Stimulated activated CD8-positive, alpha-beta memory T cell treated with anti-CD3 and anti-CD28 coated beads, Interleukin-7, amount 100 ng/mL, for 1 hour (primary cell): ENCODE measurements at regions not wholly inside any gene's neighbourhood (a gene's known extent, or its start where the extent isn't known, plus 50 kb on each side); places are given as distances from the start of the nearest gene placed in this dataset.

ENCODE experiments used
- DNase-seq, 2 donors: peaks; one replicate each; pipeline ENCODE4 v3.0.0-alpha.2; 2020; ENCODE audit warnings: low read depth in 2 of 2

DNA sequence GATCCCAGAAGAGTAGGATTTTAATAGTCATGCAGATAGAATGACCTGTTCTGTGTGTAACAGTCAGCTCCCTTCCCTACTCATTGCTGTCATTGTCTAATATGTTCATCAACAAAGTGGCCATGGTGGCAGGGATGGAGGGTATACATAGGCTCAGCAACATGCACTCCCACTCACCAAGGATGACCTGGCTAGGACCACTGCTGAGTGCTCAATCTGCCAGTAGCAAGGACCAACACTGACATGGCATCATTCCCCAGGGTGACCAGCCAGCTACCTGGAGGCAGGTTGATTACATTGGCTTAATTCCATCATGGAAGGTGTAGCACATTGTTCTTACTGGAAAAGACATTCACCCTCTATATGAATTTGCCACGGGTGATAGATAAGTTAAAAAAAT, 401.7 kb upstream of the CELF4 start:
- DNase-seq, result no peak

DNA sequence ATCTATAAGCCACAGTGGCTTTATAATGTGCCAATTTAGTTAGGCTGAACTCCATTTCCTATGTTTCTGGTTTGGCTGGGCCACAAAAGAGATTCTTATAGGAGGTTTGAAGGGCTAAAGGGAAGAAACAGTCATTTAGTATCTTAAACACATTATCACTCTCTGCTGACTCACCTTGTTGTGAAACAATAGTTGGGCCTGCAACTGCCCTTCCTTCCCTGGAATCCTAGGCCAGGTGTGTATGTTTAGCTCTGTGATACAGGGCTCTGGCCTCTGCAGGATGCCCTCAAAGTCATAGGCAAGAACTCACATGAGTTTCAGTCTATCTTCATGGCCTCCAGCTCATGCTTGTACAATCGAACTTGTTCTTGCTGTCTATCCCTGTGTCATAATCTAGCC, 400.0 kb upstream of the CELF4 start:
- no peak for DNase-seq

DNA sequence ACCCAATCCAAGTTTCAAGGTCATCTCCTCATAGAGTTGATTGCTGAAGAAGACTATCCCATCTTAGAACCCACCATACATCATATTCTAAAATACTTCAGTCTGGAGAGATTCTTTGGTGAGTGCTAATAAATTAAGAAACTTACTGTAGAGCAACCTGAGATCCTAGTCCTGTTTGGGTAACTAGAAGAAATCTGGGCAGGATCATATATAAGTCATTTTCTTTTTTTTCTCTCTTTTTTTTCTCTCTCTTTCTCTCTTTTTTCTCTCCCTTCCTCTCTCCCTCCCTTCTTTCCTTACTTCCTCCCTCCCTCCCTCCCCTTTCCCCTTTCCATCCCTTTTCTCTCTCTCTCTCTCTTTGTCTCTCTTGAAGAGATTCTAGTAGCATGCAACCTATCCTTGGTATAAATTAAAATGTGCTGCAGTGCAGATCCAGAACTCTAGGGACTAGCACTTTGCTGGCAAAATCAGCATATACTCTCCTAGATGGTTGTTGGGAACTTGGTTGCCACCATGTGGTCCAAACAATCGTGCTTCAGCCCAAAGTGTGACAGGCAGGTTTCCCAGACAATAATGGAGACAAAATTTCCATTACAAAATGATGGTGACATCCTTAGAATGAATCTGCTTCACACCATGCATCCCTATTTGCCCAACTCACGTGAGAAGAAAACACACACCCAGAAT, 399.4 kb upstream of the CELF4 start:
- no peak for DNase-seq

DNA sequence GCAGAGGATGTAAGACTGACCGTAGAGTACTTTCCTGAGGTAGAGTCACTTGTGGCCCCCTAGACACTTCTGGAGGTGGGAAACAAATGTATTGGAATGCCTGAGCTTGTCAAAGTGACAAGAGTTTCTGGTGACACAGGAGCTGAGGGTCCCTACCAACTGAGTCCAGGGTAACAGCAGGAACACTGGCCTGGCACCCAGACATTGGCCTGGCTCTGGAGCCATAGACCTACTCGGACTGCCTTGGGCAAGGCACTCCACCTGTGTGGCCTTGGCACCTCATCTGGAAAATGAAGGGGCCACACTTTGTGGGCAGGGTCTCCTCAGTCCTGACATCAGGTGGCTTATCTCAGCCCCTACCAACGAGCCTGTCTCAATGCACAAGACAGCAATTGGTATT, 398.2 kb upstream of the CELF4 start:
- no peak for DNase-seq

DNA sequence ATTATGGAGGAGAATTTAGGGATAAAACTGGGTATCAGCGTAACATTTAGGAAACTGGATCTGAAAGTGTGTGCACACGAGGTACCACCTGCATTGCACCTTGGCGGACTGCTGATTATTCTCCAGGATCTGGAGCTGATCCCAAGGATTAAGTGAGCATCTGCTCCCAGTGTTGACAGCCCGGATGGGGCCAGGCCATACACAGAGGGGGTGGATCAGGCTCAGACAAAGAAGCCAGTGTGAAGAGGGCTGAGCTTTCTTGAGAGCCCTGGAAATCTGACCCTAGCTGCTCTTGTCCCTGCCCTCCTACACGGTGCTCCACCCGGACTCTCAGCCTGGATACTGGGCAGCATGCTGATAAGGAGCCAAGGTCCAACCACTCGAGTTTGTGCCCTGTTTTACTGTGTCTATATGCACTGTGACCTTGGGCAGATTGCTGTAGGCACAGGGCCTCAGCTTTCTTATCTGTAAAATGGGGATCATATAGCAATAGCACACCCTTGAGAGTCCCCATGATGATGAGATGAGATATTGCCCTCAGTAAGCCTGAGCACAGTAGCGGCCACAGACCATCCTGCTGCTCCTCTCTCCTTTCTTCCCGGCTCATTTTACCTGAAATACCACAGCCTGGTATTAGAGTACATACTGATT, 396.8 kb upstream of the CELF4 start:
- no peak for DNase-seq

DNA sequence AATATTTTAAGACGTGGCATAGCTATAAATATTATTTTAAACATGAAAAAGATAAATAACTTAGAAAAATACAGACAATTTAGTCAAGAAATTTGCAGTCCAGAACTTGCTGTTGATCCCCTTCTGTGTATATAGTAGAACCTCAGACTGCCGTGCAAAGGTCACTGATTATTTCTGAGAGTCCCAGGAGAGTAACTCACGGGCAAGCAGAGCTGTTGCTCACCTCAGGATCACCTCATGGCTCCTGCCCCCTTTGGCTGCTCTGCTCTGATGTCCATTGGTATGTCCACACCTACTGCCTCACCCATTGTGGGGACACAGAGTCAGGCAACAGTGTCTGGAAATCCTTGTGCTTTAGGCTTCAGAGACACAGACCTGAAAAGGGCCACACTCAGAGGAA, 392.9 kb upstream of the CELF4 start:
- DNase-seq, result no peak

DNA sequence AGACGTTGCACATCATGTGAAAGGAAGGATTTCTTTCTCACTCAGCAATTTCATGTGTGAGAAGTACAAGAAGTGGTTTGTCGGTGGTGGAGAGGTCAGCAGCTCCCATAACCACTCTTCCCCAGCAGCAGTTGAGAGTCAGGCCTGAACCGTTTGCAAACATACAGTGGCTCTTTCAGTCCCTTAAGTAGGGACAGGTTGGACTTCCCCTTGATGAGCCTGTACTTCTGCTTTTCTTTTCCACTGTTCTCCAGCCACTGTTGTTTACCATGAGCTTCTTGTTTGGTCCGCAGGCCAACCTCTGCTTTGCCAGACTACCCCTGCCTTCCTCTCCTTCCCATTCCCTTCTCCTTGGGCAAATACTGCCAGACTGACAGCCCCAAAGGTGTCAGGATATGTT, 391.3 kb upstream of the CELF4 start:
- DNase-seq, result no peak

DNA sequence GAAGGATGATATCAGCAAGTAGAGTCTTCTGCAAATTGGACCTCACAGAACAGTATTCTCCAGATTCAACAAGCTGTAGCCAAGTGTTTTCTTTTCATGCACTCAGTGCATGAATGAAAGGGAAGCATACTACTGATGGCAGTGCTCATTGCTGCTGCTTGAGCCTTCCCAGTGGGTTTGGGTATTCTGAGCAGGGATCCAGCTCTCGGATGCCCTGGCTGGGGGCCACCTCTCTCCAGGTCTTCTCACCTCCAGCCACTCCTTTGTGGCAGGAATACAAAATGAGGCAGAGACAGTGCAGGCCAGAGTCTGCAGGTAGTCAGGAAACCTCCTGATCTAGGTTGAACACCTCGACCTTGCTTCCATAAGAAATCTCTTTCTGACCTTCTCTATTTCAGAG, 390.4 kb upstream of the CELF4 start:
- no peak for DNase-seq

DNA sequence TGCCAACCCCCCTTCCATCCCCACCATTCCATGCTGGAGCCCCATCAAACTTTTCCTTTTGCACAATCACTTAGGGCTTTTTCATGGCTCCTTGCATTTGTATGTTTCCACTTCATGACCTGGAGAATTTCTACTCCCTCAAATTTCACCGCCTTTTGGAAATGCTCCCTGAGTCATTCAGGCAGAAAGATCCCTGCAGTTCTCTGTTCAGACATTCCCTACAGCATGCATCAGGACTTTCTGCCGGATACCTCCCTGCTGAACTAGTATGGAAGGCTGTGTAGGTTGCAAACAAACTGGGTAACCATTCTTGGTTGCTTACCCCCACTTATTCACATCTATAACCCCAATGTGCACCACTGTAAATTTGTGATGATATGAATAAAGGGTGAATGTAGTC, 389.6 kb upstream of the CELF4 start:
- no peak for DNase-seq

DNA sequence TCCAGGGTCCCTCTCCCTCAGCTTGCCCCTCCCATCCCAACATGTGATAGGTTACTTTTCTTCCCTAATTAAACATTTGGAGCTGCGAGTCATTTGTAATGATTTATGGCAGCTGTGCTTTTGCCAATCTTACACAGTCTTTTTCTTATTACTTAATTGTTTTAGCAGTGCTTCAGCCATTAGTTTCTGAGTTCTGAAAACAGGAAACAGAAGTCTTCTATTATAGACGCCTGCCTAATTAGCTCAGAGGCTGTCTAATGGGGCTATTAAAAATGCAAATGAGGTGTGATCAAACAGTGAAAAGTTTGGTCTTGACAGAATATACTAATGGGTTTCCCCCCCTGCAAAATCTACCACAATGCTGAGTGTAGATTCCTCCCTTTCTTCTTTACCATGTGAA, 388.3 kb upstream of the CELF4 start:
- no peak for DNase-seq

DNA sequence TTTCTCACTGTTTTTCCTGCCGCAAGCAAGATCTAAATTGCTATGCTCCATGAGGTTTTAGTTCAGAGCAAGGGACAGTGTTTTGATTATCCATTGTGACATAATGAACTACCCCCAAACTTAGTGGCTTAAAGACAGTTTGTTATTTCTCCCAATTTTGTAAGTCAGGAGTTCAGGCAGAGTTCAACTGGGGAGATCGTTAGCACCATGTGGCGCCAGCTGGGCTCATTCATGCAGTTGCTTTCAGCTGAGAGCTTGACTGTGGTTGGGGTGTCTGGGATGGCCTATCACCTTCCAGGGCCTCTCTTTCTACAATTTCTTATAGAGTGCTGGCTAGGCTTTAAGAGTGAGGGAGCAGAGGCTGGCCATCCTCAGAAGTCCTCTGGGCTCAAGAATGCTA, 382.9 kb upstream of the CELF4 start:
- DNase-seq, result no peak

DNA sequence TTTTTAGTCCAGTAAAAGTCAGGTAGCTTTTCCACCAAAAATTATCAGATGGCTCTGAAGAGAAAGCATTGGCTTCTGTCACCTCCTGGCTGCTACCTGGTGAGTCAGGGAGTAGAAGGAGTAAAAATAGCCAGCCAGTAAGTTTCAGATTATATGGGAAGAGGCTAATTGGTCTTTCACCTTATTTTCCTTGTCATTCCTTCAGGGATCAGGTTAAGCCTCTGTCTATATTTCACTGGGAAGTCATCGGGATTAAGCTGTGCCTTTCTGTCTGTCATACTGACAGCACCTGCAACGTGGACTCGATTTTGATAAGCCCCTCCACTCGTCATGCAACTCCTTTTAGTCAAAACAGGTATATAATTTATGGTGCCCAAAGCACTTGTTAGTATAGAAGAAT, 380.7 kb upstream of the CELF4 start:
- DNase-seq, result no peak

DNA sequence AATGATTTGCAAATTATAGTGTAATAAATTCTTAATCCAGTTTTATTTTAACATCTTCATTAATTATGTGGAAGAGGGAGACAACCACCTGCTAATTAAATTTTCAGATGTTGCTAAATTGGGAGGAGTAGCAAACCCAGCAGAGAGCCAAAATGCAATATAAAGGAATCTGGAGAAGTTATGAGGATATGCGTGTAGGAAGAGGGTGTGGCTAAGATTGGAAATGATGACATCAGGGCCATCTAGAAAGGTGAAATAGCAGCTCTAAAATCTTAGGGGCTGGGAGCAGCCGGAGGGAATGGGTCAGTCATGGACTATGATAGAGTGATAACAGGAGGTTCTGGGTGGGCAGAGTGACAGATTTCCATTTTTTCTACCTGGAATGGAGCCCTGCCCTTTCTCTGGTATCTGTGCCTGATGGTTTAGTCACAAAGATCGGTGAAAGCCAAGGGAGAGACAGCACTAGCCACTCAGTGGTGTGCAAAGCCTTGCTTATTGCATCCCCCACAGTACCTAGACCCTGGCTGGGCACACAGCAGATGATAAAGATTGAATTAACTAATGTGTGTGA, 379.2 kb upstream of the CELF4 start:
- no peak for DNase-seq

DNA sequence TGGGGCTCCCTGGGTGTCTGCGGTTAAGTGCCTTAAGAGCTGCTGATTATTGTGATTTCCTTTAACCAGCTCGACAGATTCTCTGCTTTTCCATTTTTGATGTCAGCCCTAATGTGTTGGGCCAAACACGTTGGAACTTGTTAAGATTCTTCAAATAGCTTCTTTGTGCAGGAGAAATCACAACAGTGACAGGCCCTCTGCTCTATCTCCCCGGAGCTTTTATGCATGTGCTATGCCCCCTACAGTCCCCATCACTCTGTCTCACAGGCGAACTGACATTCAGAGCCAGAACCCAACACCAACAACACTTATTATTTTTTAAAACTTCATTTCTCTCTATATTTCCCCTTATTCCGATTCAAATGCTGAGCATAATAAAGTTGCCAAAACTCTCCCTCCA, 371.7 kb upstream of the CELF4 start:
- no peak for DNase-seq

DNA sequence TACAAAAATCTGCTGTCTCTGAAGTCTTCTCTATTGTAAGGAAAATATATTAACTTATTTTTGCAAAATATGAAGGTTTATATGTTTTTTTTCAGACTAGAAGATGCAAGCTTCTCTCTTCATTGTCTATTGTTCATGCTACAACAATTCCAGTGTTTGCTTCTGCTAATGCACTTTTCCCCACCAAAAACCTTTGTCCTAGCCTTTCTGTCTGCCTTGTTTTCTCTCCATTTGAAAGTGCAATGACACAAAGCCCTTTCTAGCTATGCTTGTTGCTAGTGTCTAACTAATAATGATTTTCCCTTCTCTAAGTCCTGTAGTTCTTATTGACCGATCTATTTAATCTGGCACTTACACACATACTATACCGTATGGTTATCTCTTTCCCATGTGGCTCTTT, 369.5 kb upstream of the CELF4 start:
- no peak for DNase-seq

DNA sequence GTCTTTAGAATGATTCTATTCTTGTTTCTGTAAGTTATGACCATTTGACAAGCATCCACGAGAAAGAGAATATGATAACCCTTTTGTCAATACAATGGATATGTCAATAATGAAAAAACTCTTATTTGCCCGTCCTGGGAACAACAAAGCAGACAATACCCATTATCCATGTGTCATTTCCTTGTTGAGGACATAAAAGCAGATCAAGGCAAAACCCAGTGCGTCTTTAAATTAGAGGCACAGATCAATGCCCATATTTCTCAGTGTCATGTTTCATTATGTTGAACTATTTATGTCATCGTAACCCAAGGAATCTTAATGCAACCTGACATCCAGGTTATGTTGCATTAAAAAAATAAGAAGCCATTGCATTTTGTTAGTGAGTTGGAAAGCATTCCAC, 365.0 kb upstream of the CELF4 start:
- DNase-seq, result no peak

DNA sequence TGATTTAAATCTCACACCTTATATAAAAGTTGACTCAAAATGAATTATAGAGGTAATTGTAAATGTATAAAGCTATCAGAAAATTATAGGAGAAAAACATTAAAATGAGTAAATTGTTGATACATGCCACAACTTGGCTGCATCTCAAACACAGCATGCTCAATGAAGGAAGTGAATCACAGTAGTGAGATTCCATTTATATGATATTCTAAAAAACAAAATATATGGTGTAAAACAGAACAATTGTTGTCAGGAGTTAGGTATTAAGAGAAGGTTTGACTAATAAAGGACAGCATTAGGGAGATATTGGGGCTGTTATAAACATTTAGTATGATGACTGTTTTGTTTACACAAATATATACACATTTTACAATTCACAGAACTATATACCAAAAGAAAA, 356.6 kb upstream of the CELF4 start:
- DNase-seq, result no peak

DNA sequence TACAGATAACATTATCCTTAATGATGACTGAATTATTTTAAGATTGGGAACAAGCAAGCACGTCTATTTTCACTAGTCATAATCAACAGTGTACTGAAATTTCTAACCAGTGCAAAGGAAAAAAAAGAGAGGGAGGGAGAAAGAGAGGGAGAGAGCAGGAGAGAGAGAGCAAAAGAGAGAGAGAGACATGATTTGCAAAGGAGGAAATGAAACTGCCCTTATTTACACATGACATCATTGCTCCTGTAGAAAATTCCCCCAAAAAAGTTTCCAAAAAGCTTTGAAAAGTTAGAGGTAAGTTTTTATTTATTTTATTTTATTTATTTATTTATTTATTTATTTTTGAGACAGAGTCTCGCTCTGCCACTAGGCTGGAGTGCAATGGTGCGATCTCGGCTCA, 355.3 kb upstream of the CELF4 start:
- no peak for DNase-seq

DNA sequence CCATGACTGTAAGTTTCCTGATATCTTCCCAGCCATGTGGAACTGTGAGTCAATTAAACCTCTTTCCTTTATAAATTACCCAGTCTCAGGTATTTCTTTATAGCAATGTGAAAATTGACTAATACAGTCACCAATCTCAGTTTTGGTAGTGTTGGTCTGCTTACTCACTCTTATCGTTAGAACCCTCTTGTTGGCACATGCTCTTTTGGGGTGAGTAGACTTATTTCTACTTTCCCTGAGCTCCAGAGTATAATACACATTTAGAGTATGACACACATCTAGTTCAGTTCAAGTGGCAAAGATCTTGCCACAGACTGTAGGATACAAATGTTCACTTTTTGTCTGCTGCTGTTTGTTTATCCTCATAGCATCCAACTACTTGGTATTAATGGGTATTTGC, 347.5 kb upstream of the CELF4 start:
- no peak for DNase-seq

DNA sequence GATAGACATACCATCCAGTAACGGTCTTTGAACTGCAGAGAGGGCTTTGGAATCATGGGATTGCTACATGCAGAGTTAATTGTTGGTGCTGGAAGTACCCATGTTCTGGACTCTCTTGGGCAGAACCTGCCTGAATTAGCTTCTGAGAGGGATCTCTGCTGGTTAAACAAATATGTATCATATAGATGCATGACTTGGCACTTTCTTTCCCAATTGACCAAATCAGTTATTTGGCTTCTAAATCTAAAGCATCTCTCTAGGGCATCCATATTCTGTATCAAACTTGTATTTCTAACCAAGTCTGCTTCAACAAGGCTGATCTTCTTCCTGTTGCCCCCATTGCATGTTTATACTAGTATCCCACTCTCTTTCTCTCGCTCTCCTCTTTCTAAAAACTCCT, 336.7 kb upstream of the CELF4 start:
- no peak for DNase-seq

DNA sequence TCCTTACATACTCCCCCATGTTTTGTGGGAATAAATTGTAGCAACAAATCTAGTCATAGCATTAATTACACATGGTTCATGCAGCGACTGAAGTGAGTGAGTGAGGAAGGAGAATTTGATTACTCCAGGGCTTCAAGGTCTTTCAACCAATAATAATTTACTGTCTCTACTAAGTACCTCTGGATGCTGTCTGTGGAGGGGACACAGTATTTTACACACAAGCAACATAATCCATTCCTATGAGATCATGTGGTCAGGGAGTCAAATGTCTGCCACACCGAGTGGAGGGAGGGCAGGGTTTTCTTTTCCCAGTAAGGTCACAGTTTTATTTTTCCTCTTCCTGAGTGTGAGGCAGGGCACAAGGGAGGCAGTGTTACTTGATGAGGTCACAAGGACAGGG, 334.7 kb upstream of the CELF4 start:
- no peak for DNase-seq

DNA sequence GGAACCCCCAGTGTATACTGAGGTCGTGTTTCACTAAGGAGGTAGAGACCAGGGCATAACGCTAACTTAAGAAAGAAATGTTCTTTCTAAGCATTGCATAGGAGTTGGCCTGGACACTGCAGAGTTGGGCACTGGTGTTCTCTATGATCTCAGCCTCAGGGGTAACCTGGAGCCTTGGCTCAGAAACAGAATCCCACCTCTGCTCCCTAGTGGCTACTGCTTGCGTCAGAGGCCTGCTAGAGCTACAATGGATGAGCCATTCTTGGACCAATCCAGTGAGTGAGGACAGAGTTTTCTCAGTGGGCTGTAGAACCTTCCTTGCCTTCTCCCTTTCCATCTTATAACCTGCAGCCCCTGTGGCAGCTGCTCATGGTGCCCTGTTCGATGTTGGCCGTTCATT, 324.4 kb upstream of the CELF4 start:
- DNase-seq, result no peak

DNA sequence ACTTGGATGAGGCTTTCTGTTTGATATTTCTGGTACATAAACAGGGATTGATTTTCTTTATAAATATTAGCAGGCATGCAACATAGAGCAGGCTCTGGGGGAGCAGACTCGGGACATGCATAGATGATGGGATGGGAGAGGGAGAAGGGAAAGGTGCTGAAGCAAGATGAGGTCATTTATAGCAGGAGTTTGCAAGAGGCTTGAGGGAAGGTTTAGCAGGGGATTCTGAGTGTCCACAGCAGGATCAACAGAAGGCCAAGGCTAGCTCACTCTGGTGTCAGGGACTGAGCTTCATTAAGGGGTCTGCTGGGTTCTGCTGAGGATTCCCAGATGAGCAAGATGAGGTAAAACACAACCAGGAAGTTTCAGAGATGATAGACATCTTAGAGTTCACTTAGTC, 309.1 kb upstream of the CELF4 start:
- no peak for DNase-seq

DNA sequence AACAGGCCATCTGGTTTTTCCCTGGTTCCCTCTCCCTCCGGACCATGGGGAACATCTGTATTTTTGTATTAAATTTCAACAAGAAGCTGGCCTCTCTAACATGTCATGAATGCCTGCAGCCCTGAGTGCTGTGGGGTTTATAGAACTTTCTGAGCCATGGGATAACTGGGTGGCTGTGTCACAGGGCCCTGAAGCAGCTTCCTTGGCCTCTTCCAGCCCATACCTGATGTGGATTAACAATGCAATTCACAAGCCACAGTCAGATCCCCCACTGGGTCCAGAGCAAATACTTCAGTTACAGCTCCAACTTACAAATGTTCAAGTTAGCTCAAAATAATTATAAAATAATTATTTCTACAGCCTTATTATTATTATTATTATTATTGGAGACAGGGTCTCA, 307.8 kb upstream of the CELF4 start:
- DNase-seq, result no peak
